Nucleus accumbens (tissue), 56 donors: ENCODE measurements at regions not wholly inside any gene's neighbourhood (a gene's known extent, or its start where the extent isn't known, plus 50 kb on each side); places are given as distances from the start of the nearest gene placed in this dataset.
A peak's percentile ranks its signal among the peaks of the same experiment; 100 is the strongest.
"Not testable (repeated sequence)": the region's sequence is repeated elsewhere in the genome, so short reads cannot be mapped to it uniquely, and the experiment has no call there.

Source experiments
- DNase-seq, 56 donors: peaks; one replicate each; lab custom pipeline; 2025; lab: John Stamatoyannopoulos, UW

DNA sequence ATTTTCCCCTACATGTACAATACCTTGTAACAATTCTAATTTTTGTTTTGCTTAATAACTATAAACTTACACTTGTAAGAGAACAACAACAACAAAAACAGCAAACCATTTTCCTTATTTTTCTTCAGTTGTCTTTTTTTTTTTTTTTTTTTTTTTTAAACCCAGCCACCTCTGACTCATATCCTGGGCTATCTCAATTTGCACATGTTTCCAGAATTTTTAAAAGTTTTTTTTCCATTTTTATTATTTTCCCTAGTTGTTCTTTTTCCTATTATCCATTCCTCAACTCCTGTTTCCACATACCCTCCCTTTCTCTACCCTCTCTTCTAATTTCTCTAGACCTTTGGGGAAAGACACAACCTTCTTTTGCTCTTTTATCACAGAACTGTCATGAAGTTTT, 112.5 kb downstream of the EFEMP1 start:
- no peak for DNase-seq

DNA sequence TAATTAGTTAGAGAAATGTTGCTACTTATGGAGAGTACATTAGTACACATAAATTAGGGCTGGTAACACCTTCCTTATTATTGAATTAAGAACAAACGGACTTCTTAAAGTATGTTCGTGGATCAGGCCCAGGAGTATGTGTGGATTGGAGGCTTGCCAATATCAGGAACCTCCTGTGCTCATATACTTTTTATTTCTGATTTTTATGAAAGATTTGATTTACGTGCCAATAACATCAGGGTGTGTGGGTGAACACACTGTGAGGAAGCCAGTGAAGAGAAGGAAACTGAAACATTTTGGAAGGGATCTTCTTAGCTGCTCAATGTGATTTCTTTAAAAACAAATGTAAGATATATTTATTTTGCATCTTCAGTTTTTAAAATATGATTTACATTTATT, 113.0 kb downstream of the EFEMP1 start:
- DNase-seq = no peak

DNA sequence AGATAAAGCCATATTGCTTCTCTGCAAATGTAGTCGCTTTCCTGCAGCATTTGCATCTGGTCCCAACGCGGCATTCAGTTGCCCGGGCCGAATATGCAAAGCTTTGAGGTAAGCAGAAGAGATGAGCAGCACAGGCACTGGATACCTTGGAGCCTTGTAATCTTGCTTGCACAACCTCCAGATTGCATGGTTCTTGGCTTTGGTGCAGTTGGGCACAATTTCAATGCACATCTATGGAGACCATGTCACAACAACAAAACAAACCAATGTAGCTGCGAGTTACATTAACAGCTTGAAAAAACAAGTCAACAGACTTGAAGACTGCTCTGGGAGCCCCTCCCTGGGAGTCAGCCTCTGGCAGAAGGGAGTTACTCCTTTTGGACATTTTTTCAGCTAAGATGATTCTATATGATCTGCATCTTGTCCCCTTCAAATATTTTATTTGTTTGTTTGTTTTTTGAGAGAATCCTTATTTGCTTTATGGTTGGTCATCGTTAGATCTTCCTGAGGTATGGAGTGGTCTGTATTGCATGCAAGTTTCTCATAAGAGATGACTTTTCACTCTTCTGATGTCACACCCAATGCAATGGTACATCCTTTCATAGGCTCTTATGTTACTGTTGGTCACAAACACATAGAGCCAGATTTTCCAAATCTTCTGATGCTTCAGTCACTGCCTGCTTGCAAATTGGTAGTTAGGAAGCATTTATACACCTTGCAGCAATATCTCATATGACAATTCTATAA, 113.5 kb downstream of the EFEMP1 start:
- no peak for DNase-seq

DNA sequence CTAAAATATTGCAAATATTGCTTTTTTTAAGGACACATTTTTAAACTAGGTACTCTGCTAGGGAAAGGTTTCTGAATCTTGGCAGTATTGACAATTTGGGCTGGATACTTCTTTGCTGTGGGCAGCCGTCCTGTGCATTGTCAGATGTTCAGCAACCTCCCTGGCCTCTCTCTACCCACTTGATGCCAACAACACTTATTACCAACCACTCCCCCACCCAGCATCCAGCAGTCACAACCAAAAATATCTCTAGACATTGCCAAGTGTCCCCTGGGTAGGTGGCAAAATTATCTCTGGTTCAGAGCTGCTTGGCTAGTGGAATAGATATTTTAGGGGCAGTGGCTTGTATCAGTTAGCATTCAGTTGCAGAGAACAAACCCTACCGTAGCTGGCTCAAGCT, 114.3 kb upstream of the PNPT1 start:
- DNase-seq = peak in 1 of 56 donors; percentile 21

DNA sequence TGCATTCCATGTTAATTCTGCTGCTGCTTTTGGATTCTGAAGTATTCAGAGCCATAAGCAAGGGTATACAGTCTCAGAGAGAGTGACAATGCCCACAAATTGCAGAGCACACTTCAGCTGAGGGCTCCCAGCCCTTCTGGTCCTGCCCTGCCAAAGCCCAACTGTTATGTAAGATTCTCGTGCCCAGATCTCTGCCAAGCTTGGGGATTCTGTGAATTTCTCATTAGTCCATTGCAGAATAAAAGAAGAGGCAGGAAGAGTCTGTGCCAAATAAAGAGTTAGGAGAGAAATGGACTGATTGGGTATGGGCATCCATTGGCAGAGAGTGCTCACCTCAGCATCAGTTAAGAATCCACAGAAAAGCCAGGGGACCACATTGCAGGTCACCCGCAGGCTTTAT, 112.0 kb upstream of the PNPT1 start:
- DNase-seq = peak in 29 of 56 donors; percentile 5 to 66 (median 24)

DNA sequence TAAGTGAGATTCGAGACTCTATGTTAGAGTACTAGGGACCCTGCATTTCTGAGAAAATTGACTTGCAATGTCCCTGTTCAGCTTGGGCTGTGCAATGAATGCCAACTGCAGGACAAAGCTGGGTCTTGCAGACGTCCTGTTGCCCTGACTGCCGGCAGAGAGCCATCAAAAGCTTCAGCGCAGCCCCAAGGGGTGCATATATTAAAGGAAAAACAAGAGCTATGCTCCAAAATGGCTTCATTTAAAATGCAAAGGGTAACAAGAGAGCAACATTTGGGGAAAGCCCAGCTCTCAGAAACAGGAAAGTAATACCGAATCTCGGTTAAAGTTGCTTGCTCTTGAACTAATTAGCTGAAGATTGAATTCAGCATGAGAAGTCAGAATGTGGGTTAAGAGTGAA, 110.9 kb upstream of the PNPT1 start:
- DNase-seq = peak in 40 of 56 donors; percentile 1 to 81 (median 31)

DNA sequence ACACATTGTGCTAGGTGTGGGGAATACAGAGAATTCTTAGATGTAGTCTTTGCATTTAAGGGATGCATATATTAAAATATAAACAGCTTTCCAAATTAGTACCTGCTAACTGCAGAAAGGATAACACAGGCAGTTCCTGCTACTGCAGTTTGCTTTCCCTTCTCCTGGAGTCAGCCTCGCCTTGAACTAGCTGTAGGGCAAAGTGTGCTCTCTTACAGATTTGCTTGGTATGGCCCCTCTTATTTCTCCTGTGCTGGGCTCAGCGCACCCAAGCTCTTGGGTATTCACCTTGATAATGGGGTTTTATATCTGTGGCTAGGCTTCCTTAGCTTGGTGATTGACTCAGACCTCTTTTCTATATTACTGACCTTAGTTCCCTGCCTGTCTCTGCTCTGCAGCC, 108.4 kb upstream of the PNPT1 start:
- no peak for DNase-seq

DNA sequence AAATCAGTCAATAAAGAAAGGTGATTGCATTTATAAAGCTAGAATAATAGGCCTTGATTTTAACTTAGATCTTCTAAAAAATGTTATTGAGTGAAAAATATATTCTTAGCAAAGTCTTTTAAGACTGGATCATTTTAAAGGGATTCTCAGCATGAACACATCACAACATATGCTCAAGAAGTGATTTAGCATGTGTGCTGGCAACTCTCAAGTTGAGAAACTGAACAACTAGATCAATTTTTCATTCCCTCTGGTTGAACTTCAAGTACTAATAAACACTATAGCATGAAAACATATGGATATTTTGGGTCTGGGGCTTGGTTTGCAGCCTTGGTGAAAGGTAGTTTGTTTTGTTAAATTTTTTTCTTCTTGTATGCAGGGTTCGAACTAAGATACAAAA, 107.8 kb upstream of the PNPT1 start:
- DNase-seq = no peak

DNA sequence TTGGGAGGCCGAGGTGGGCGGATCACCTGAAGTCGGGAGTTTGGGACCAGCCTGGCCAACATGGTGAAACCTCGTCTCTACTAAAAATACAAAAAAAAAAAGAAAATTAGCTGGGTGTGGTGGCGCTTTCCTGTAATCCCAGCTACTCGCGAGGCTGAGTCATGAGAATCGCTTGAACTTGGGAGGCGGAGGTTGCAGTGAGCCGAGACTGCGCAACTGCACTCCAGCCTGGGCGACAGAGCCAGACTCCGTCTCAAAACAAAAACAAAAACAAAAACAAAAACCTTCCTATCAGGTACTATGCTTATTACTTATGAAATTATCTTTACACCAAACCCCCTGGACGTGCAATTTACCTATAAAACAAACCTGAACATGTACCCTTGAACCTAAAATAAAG, 106.0 kb upstream of the PNPT1 start:
- DNase-seq = not testable (repeated sequence)

DNA sequence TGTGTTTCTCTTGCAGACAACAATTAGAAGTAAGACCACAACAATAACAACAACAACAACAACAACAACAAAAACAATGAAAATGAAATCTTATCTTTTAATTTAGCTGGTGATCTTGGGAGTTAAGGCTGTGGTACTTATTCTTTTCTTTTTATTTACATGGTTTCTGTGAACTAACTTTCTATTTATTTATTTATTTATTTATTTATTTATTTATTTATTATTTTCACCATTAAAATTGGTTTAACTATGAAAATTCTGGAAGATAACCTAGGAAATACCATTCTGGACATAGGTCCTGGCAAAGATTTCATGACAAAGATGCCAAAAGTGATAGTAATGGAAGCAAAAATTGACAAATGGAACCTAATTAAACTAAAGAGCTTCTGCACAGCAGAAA, 102.5 kb upstream of the PNPT1 start:
- no peak for DNase-seq

DNA sequence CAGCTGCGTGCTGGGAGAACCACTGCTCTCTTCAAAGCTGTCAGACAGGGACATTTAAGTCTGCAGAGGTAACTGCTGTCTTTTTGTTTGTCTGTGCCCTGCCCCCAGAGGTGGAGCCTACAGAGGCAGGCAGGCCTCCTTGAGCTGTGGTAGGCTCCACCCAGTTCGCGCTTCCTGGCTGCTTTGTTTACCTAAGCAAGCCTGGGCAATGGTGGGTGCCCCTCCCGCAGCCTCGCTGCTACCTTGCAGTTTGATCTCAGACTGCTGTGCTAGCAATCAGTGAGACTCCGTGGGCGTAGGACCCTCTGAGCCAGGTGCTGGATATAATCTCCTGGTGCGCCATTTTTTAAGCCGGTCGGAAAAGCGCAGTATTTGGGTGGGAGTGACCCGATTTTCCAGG, 100.0 kb upstream of the PNPT1 start:
- not testable (repeated sequence) for DNase-seq

DNA sequence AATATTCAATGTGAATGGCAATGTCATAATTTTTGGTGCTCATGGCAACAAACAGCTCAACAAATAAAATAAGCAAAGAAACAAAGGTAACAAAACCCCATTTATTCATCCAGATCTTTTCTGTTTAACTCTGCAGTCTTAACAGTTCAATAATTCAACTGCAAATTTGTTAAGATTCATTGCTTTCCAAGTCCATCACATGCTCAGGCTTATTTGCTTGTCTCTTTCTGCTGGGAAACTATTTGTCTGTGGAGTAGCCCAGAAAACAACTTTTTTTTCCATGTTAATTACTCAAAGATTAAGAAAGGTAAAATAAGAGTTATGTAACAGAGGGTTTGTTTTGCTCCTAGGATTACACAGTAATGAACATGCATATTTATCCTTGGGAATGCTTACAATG, 92.6 kb upstream of the PNPT1 start:
- no peak for DNase-seq

DNA sequence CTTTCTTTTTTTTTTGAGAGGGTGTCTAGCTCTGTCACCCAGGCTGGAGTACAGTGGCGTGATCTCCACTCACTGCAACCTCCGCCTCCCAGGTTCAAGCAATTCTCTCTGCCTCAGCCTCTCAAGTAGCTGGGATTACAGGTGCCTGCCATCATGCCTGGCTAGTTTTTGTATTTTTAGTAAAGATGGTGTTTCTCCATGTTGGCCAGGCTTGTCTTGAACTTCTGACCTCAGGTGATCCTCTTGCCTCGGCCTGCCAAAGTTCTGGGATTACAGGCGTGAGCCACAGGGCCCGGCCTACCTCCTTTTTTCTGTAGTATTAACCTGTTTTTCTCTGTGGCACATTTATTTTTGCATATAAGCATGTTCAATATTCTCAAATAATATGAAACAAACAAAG, 90.1 kb upstream of the PNPT1 start:
- DNase-seq = not testable (repeated sequence)

DNA sequence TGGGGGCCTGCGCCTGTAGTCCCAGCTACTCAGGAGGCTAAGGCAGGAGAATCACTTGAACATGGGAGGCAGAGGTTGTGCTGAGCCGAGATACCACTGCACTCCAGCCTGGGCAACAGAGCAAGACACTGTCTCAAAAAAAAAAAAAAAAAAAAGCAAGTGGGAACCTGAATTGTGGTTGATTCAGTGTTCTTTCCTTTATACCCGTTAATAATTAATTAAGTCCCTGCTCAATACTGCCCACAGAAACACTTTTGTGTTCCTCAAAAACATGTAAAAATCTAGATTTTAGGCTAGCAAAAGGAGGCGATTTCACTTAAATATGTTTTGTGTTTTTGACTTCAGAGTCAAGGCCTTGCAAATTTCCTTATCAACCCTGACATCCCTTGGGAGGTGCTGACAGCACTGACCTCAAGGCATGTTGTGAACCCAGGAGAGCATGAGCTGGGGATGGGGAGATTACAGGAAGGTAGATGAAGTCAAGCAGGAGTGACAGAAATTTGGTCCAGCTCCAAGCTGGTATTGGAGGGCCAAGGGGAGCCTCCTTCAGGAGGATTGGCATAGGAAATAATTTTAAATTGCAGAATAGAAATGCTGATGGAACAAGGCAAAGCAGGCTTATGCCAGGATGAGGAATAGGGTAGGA, 89.0 kb upstream of the PNPT1 start:
- DNase-seq = no peak

DNA sequence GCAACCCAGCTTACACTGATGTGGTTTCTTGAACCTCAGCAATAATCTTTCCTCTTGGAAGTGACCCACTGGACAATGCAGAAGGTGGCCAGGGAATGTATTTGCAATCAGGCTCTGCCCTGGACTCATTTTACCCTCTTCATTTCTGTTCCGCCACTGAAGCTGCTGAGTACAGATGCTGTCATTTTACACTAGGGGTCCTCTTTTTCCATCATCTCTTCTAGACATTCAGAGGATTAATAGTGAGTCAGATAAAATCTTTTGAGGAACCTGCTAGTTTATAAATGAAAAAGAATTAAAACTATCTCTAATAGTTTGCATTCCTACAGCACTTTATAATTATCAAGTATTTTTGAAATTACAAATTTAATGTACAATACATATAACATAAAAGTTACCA, 87.9 kb upstream of the PNPT1 start:
- DNase-seq = no peak

DNA sequence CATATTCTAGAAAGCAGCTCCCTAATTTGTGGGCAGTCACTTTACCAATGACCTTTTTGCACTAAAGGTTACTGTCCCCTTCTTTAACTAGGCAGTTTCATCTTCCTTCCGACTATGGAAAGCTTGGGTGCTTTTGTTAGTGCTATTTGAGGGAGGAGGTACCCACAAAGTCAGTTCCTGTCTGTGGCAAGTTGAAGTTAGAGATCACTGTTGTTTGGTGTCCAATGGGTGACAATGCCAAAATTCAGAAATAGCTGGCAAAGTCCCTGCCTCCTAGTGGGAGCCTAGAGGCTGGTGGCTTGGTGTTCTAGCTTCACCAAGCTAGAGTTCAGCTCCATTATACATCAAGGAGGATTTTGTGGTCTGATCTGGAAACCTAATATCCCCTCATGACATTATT, 87.1 kb upstream of the PNPT1 start:
- no peak for DNase-seq

DNA sequence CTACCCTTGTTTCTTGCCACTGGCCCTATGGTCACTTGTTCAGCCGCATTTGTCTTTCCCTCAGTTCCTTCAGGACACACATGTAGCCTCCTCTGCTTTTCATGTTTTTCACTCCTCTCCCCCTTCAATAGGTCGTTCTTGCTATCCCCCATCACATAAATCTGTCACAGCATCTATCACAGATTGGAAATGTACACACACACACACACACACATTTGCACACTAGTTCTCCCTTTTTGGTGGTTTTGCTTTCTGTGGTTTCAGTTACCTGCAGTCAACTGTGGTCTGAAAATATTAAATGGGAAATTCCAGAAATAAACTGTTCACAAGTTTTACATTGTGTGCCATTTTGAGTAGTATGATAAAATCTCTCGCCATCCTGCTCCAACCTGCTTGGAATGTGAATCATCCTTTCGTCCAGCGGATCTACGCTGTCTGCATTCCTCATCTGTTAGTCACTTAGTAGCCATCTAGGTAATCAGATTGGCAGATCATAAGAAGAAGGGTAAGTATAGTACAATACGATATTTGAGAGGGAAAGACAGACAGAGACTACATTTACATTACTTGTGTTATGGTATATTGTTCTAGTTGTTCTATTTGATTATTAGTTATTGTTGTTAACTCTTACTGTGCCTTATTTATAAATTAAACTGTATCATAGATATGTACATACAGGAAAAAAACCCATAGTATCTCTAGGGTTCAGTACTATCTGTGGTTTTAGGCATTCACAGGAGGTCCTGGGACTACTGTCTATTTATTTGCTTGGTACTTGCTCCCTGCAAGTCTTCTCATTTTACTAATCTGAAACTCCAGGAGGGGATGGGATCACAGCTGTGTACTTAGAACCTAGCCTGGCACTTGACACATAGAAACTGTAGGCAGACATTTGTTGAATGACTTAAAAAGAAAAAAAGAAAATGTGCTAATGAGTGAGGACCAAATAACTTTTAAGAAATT, 86.1 kb upstream of the PNPT1 start:
- no peak for DNase-seq

DNA sequence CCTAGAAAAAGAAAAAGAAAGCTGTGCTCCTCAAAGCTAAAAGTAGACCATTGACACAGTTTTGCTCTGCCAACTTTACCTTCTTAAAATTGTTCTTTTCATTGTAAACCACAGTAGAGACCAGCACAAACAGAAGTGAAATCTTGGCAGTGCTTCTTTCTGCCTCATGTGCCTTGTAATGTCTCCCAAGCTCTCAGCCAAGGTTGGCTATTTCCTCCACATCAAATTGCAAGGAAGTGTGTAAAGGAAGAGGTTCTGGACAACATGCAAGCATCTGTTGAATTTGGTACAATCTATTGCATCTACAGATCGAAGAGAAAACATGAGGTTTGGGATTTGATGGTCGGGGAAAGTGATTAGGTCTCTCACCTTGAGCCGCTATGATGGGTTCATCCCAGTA, 83.3 kb upstream of the PNPT1 start:
- no peak for DNase-seq

DNA sequence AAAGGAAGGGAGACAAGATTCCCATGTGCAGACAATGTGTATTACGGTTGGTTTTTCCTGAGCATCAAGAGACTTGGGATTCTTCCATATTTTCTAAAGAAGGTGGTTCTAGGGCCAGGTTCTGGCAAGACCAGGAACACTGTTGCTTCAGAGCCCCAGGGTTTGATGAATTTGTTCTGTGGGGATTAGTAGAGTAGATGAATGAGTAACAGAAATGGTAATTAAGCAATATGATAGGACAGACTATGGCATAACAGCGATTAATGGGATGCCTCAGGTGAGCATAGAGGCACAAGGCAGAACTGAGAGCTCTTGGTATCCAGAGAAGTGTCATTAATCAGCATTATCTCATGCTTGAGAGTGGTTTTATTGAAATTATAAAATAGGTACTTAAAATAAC, 82.8 kb upstream of the PNPT1 start:
- DNase-seq = no peak

DNA sequence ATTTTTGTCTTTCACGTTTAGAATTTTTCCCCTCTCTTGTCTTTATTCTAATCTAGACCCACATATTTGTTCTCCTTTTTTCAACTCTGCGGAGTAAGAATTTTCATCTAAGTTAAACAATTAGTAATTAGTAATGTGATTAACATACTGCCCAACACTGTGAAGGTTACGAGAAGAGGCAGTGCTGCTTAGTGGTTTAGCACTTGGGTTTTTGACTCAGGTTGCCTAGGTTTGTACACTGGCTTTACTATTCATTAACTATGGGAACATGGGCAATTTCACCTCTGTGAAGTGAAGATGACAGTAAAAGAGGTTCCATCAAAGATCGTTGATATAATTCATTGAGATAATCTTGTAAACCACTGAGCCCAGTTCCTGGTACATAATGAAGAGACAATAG, 82.2 kb upstream of the PNPT1 start:
- DNase-seq = no peak

DNA sequence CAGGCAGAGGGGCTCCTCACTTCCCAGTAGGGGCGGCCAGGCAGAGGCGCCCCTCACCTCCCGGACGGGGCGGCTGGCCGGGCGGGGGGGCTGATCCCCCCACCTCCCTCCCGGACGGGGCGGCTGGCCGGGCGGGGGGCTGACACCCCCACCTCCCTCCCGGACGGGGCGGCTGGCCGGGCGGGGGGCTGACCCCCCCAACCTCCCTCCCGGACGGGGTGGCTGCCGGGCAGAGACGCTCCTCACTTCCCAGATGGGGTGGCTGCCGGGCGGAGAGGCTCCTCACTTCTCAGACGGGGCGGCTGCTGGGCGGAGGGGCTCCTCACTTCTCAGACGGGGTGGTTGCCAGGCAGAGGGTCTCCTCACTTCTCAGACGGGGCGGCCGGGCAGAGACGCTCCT, 80.0 kb upstream of the PNPT1 start:
- DNase-seq = not testable (repeated sequence)
